Suppressor macrophage treated with lipopolysaccharide for 1 hour (primary cell): ENCODE measurements at regions not wholly inside any gene's neighbourhood (a gene's known extent, or its start where the extent isn't known, plus 50 kb on each side); places are given as distances from the start of the nearest gene placed in this dataset.
A peak's percentile ranks its signal among the peaks of the same experiment; 100 is the strongest.

ENCODE experiments used
- DNase-seq, 3 donors: peaks; one replicate each; pipeline ENCODE4 v3.0.0-alpha.2; 2020 to 2022

DNA sequence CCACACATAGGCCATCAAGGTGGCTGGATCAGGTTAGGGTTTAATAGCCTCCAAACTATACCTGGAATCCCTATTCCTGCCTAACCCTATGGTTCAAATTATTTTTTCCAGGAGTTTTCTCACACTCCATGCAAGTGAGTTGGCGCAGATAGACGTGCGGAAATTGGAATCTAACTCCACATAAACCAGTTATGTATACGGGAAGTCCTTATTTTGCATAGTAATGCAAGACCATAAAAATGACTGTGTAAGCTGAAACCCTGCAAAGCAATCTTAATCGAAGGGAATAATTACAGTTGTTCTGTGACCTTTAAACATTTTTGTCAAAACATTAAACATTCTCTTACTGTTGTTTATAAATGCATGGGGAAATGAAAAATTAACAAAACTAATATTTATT lies 200.1 kb upstream of the SIX2 start:
- no peak for DNase-seq

DNA sequence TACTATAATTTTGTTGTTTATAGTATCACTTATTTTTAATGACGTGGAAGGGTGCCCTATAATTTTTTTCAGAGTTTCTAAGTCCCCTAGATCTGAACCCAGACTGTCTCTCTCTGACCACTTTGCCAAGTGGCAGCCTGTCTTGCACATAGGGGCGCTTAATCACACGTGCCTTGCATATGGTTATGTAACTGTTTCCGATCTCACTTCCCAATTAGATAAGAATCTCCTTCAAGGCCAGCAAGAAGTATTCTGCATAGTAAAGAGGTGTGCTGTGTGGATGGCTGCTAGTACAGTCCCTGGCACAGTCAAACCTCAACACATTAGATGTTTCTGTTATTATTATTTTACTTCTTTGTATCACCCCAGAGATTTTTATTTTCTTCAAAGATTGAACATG lies 197.8 kb upstream of the SIX2 start:
- DNase-seq = no peak

DNA sequence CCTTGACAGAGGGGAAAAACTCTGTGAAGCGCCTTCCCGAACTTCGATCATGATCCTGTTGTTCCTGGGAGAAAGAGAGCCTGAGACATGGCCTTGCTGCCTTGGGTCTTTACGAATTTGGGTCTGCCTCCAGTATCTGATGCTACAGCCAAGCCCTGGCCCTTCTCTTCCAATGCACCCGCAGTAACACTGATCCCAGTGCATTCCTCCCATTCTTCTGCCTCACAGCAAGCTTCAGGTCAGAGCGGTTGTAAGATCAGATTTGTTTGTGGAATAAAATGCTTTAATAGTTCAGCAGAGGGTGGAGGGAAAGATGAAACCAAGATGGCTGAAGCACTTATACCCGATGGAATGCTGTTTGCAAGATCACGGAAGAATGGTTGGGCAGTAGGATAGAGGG lies 196.7 kb upstream of the SIX2 start:
- no peak for DNase-seq

DNA sequence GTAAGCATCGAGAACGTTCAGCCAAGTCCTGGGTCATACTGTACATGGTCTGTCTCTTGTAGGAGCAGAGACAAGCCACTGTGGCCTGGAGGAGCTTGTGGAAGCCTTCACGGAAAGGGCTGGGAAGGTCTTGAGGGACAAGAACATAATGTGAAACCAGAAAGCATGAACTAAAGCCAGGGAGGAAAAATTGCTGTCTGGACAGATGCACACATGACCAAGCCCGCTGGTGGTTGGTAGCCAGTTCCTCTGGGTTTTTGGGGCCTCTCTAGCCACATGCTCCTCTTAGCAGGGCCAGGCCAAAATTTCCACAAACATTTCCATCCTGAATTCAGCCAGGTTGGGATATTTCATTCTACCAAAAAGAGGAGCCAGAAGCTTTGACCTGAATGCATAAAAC lies 196.2 kb upstream of the SIX2 start:
- no peak for DNase-seq

DNA sequence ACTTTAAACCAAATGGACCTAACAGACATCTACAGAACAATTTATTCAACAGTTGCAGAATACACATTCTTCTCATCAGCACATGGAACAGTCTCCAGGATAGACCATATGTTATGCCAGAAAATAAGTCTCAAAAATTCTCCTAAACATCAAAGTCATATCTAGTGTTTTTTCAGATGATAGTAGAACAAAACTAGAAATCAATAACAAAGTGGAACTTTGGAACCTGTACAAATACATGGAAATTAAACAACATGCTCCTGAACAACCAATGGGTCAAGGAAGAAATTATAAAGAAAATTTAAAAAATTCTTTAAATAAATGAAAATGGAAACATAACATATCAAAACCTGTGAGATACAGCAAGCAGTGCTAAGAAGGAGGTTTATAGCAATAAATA lies 194.1 kb upstream of the SIX2 start:
- no peak for DNase-seq

DNA sequence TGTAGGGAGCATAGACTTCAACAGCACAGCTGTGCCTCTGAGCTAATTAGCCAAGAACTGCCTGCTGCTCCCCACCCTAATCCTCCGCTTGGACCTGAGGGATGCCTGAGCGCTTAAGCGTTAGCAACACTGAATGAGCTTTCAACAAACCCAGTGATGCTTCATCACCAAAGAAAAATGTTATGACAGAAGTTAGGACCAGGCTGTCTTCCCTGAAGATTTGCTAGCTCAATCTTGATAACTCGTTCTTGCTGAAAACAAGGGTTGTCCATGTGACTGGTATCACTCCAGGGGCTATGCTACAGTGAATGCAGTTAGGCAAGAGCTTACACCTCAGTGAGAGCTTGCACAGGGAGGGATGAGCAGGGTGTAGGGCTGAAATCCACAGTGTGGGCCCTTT lies 190.7 kb upstream of the SIX2 start:
- no peak for DNase-seq

DNA sequence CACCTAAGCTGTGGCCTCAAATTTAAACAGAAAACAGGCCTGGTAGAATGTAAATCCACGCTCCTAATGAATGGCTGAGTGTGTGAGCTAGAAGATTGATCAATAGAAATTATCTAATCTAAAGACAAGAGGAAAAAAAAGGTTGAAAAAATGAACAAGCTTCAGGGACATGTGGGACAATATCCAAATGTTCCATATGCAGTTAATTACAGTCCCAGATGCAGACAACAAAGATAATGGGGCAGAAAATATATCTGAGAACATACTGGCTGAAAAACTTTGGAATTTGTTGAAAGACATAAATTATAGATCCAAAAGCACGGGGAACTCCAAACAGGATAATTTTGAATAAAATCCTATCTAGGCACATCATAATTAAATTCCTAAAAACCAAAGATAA lies 186.7 kb upstream of the SIX2 start:
- DNase-seq = no peak

DNA sequence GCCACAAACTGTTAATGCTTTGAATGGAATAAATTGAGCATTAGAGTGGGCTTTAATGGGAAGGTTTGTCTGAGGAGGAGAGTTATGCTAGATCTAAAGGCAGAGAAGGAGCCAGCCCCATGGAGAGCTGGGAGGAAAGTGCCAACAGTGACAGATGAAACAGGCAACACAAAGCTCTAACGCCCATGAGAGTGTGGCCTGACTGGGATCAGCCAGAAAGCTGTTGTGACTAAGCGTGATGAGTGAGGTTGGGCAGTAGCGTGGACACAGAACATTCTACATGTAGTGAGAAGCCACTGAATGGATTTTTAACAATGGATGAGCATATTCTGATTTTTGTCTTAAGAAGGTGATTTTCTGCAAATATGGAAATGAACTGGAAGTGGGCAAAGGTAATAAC lies 185.3 kb upstream of the SIX2 start:
- no peak for DNase-seq

DNA sequence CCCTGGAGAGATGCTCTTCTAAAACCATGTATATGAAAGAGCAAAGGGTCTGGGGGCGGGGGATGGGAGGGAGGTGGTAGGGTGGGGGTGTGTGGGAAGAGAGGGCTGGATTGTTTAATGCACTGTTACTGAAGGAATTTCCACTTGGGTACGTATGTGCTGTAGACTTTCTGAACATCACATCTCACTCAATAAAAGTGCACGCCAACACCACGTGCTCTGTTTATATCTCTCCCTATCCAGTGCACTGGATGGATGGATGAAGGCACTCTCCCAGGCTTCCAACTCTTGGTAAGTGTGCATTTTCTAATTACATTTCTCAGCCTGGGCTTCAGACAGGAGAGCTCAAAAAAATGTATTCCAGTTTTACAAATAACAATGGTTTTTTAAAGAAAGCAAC lies 184.3 kb upstream of the SIX2 start:
- no peak for DNase-seq

DNA sequence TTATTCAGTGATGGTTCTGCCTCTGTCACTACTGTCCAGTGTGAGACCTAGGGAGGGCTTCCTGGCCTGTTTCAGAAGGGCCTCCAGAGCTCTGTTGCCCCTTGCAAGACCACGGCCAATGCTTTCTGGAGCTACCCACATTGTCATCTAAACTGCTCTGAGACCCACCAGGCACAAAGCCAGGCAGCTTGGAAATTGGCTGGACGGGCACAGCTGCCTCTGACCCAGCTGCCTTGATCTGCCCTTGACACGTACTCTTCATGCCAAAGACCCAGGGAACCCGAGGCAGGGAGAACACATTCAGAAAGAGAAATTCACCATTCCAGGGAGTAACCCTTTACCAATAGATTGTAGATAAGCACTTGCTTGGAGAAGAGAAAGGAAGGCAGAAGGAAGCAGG lies 183.7 kb upstream of the SIX2 start:
- DNase-seq = no peak

DNA sequence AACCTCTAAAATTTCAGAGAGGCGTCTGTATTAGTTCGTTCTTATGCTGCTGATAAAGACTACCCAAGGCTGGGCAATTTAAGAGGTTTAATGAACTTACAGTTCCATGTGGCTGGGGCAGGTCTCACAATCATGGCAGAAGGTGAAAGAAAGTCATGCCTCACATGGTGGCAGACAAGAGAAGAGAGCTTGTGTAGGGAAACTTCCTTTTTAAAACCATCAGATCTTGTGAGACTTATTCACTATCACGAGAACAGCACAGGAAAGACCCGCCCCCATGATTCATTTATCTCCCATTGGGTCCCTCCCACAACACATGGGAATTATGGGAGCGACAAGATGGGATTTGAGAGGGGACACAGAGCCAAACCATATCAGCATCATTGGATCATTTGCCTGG lies 183.2 kb upstream of the SIX2 start:
- no peak for DNase-seq

DNA sequence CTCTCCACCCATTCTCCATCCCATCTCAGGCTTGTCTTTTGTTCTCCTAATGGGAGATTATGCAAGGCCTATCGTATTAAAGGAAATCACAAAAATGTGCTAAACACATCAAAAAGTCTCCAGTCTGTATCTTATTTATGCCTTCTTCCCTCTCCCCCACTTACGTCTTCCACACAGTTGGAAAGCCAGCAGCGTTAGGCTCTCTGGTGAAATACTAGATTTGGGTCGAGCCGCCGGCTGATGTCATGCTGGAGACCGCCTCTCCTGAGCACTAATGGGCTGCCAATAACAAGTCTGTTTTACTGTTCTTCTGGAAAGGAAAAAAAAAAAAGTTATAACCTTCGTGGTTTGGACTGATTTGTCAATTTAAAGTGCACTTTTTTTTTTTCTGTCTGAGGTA lies 182.7 kb upstream of the SIX2 start:
- no peak for DNase-seq

DNA sequence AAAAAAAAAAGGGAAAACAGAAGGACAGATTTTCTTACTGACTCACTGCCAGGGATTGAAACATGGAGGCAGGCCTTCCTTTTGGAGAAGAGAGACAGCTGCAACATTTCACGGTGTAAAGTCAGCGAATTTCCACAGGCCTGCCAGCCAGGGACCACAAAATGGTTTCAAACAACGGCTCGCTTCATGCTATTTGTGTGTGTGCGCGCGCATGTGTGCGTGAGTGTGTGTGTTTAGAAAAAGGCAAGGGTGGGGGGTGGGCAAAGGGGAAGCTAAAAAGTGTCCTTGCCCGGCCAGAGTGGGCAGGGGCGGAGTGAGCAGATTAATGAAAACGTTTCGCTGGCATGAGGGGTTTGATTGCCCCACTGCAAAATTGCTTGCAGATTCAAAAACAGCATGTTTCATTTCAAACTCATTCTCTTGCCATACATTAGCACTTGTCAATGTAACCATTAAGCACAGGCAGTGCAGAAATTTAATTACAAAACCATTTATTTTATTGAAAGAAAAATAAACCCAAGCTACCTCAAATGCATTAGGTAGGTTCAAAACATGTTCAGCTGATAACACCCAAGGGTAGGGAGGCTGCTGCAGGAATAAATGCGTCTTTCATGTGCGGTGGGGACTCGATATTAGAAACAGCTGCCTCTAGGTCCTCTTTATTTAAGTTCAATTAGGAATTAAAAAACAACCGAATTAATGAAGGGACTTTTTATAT lies 182.1 kb upstream of the SIX2 start:
- no peak for DNase-seq

DNA sequence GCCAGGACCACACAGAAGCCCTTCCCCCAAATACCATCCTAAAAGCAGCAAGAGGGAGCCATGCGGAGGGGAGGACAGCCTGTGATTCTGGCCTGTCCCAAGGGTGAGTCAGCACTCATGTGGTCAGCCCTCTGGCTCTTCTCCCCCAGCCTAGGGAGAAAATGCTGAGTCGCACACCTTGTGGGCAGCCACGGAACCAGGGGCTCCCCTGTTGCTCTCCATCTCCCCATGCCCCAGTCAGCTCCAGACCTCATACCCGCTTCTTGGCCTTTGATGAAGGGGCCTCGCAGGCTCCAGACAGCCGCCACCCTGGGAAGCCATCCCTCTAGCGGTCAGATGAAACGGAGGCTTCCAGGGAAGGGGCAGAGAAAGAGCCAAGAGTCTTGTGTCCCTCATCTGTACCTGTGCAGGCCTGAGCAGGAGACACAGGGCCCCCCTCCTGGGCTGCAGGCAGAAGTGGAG lies 181.3 kb upstream of the SIX2 start:
- peak in 2 of 3 donors; percentile 27 to 28 for DNase-seq

DNA sequence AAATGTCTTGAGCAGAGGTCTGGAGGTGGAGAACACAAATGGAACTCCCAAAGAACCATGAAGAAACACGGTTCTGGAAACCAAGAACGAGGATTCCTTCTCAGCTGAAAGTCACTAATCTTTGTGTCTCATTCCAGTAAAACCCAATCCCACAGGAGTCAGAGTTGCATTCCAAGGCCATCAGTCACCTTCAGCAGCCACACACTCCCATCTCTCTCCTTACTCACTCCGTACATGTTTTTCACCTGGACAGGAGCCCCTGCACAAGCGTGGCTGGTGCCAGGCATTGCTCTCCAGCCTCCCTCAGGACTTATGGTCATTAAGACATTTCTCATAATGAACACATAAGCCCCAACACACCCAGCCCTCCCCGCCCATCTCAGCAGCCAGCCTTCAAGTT lies 175.4 kb upstream of the SIX2 start:
- DNase-seq = no peak

DNA sequence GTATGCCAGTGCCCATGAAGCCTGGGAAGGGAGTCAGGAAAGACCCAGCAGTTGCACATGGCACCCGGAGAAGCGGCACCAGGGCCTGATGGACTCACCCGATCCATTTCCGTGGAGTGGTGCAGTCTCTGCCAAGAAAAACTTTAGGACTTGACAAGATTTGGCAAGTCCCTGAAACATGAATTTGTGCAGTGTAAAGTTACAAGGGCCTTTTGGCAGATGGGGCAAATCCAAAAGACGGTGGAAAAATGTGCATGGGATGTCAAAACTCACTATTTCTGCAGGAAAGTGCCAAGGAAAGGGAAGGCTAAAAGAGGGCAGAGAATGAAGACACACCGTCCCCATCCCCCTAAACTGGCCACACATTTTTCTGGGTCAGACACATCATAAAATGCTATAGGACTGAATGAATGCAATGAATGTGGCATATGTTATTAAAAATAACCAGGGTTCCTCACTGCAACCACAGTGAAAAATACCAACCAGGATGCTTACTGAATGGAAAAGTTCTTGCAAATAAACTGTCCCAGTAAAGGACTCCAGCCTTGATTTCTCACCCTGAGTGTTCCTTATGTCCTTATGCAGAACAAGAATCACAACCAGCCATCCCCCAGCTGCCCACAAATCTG lies 173.5 kb upstream of the SIX2 start:
- DNase-seq = no peak

DNA sequence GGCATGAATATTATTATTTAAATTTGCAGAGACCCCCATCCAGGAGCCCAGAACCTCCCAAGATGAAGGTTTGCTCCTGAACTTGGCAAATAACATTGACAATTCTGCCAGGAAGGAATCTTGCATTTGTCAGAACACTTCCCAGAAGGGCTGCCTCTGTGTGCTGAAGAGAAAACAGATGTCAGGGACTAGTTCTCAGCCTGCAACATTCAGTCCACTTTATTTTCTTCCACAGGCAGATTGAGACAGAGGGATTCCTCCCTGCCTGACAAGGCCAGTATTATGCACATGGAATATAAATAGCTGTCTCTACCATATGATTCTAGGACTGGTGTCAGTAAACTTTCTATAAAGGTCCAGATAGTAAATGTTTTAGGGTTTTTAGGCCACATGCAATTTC lies 171.5 kb upstream of the SIX2 start:
- no peak for DNase-seq

DNA sequence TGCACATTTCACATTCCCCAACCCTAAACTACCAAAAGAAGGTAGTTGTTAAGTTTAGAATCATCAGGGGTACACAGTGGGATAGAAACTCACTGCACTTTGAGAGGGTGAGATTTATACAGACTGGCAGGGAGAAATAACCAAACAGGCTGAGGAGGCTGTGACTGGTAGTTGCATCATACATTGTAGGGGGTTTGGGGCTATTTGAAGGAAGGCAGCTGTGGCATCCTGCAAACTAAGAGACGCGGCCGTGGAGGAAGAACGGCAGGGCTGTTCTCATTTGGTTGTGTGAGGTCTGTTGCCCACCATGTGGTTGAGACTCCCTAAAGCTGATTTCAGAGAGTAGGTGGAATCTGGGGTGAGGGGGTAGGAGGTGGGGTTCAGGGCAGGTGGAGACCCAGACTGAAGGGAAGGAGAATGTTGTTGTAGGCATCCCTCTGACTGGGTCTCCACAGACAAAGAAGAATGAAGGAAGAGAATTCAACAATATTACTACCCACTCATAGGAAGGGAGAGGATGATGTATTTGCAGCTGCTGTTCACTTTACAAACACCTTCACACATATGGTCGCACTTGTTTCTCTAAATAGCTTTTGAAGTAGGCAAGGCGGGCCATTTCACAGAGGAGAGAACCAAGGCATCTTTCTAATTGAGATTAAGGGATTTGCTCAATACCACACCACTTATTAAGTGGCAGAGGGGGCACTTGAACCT lies 170.9 kb upstream of the SIX2 start:
- no peak for DNase-seq

DNA sequence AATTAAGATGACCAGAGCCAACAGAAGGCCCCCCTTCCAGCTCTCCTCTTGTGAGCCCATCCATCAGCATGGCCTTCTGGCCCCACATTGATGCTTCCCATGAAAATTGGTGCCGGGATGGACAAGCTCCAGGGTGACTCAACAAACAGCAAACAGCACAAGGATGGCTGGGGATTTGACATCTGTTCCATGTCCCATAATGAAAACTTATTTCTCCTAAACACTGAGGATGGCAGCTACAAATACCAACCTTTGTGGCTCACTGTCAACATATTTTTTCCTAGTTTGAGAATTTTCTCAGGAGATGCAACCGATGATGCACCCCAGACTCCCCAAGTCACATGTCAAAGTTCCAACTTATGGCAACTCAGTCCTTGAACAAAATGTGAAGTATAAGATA lies 169.6 kb upstream of the SIX2 start:
- no peak for DNase-seq

DNA sequence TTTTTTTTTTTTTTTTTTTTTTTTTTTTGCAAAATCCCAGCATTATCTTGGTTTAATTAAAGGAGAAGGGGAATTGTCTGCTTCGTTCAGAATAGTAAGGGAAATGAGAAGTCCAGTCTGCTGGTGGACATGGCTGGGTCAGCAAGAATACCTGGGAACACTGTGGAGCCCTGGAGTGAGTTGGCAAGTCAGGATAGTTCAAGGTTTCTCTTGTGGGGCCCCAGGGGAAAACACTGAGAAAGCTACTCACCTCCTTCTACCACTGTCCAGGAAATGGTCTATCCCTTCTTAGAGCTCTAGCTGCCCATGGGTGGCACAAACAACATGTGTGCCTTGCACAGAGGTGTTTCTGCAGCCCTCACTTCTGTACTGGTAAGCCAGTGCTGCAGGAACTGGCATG lies 169.1 kb upstream of the SIX2 start:
- no peak for DNase-seq

DNA sequence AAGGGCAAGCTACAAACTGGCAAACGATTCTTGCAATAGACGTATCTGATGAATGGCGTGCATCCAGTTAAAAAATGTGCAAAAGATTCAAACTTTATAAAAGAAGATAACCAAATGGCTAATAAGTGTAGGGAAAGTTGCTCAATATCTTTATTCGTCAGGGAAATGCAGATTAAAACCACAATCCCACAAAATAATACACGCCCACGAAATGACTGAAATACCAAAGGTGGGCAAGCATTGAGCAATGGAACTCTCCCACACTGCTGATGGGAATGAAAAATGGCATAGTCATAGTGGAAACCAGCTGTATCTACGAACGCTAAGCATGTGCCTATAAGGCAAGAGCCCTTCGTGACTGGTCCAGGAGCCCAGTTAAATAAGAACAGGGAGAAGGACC lies 168.6 kb upstream of the SIX2 start:
- DNase-seq = peak in 1 of 3 donors; percentile 21

DNA sequence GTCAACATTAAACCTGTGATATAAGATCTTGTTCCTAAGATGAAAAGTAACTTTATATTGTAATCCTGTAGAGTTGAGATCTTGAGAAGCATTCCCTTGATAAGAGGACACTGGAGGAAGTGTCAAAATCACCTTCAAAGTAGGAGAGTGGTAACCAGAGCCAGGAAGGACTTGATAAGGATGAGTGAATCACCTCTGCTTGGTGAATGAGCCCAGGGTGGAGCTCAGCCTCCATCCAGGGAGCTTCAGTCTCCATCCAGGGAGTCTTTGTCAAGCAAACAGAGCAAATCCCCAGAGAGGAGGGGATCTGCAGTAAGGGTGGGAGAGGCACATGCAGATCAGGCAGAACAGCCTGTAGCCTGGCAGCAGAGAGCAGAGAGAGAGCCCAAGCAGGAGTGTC lies 167.1 kb upstream of the SIX2 start:
- DNase-seq = no peak

DNA sequence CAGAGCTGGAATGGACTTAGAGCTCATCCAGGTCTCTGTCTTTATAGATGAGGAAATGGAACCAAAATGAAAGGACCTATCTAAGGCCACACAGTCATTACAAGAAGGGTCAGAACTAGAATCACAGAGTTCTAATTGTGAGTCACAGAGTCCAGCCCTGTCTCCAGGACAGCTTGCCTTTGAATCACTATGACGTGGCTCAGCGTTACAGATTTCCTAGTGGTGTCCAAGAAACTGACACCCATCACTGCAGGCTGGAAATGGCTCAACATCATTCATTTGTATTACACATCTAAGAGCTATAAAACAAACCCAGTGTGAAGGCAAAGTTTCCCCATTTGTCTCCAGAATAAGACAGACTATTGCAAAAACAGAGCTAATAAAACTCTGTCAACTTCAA lies 164.3 kb upstream of the SIX2 start:
- DNase-seq = peak; percentile 4 to 44 (median 24)

DNA sequence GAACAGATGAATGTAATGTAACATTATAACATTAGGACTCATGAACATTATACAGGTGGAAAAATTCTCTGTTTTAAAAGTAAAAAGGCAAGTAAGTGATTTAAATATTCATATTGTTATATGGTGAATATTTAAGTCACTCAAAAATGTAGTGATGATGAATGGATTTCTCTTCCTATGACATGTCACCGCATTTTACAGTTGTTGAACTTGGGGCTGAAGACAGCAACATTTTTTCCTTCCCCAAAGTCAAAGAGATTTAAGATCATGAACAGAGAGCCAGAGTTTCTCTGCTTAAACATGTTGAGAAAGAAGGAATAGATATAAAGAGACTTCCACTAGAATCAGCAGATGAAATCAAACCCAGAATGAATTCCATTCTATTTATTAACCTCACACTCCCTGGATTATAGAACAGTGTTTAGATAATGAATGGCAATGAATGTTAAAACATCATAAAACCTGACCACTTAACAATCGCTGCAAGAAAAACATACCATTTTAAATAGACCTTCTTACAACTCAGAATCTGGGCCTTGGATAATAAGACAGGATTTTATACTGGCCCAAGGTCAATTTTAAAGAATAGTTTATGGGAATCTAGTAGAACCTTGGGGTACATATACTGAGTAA lies 163.6 kb upstream of the SIX2 start:
- no peak for DNase-seq
